Keratinocyte (primary cell): ENCODE measurements at regions not wholly inside any gene's neighbourhood (a gene's known extent, or its start where the extent isn't known, plus 50 kb on each side); places are given as distances from the start of the nearest gene placed in this dataset.

Experiments
- EZH2 ChIP-seq: IDR thresholded peaks from one replicate; pipeline ENCODE4 v1.6.1; 2012; ENCODE audit warnings: inconsistent platforms, mild to moderate bottlenecking, low read length, moderate library complexity
- TF ChIP-seq, protein P1 (sequence below), 3 experiments: IDR thresholded peaks in 1 of 3; conservative IDR thresholded peaks in 1 of 3; optimal IDR thresholded peaks in 1 of 3; 2 replicates in 2 of 3; 3 replicates in 1 of 3; pipeline versions ENCODE3 to v1.5.1; 2011; ENCODE audit warnings: low read length in 3 of 3, mild to moderate bottlenecking in 3 of 3, moderate library complexity in 2 of 3, control low read depth in 1 of 3, inconsistent platforms in 1 of 3; ENCODE audit not compliant: insufficient read depth in 2 of 3; ENCODE audit errors: extremely low read depth in 1 of 3

DNA sequence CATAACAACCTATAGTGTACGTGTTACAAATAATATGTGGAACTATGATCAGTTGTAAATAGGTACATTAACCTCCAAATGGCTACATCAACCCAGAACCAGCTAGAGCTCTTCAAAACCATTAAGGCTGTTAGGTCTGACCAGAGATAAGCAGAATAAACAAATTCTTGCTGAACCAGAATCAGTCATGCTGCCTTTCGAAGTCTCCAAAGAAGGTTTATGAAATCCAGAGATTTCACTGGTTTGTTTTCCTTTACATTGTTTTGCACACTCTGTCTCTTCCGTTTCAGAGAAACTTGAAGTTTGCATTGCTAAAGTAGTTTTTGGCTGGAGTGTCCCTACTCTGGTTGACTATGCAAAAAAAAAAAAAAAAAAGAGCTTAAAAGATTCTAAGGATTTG, 177.3 kb upstream of the SLIT2 start:
- TF ChIP-seq, protein P1, sequence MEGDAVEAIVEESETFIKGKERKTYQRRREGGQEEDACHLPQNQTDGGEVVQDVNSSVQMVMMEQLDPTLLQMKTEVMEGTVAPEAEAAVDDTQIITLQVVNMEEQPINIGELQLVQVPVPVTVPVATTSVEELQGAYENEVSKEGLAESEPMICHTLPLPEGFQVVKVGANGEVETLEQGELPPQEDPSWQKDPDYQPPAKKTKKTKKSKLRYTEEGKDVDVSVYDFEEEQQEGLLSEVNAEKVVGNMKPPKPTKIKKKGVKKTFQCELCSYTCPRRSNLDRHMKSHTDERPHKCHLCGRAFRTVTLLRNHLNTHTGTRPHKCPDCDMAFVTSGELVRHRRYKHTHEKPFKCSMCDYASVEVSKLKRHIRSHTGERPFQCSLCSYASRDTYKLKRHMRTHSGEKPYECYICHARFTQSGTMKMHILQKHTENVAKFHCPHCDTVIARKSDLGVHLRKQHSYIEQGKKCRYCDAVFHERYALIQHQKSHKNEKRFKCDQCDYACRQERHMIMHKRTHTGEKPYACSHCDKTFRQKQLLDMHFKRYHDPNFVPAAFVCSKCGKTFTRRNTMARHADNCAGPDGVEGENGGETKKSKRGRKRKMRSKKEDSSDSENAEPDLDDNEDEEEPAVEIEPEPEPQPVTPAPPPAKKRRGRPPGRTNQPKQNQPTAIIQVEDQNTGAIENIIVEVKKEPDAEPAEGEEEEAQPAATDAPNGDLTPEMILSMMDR (optimal IDR thresholded peaks at IDR 0.05 in 1 of 3, IDR thresholded peaks at IDR 0.05 in 1 of 3, conservative IDR thresholded peaks at IDR 0.05 in 1 of 3; ENCODE audit: extremely low read depth in 1 of 3, insufficient read depth in 2 of 3, low read length in 3 of 3): no peak
- TF ChIP-seq EZH2: no peak
